GM21515 (cell line): ENCODE measurements at regions not wholly inside any gene's neighbourhood (a gene's known extent, or its start where the extent isn't known, plus 50 kb on each side); places are given as distances from the start of the nearest gene placed in this dataset.

Experiments
- ATAC-seq: cut with Tn5 transposase; IDR thresholded peaks from one replicate; pipeline ENCODE4 v1.9.1; 2021; ENCODE audit not compliant: unreplicated experiment

DNA sequence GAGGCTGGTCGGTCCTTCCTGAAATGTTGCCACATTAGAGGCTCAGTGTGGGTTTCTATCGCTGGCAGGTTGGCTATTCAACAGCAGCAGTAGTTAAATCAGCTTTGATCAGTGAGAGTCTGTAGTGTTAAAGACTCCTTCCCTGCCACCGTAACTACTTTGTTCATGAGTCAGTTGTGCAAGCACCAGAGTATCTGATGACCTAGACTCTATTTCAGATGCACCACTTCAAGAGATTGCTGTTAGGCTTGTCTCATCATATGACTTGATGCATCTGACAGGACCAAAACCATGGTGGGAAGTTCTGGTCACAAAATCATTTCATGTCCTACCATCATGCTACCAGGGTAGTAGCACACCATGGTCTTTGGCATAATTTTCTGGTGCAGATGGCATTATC is 482.7 kb upstream of the MPDZ start:
- no peak for ATAC-seq

DNA sequence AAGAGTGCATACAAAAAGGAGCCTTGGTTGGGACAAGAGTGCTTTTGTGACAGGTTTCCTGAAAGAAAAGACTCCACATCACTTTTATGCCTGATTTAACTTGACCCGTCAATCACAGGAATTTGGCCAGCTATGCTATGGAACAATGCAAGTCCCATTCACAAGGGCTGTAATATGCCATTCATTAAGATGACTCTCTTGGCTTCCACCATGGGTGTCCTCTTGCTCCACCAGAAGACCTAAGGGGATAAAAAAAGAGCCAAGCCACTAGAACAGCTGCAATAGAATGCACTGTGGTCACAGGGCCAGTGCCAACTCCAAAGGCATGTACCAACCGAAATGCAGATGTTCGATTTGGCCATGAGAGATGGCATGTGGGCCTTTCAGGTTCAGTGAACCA is 480.1 kb upstream of the MPDZ start:
- no peak for ATAC-seq

DNA sequence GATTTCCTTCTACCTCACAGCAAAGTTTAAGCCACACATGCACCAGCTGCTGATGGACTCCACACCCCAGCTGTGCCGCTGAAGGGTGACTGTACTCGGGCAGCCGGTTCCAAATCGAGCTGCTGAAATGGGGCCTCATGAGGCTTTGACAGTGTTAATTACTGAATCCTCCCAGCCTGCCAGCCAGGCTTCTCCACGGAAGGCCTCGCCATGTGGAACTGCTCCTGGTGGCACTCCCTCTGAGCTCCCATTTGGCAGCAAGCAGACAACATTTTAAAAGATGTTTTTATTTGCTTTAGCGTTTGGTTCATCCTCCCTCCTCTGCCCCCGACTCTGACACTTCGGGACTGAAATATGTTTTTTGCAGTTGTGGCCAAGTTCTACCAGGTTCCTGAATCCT is 479.4 kb upstream of the MPDZ start:
- no peak for ATAC-seq

DNA sequence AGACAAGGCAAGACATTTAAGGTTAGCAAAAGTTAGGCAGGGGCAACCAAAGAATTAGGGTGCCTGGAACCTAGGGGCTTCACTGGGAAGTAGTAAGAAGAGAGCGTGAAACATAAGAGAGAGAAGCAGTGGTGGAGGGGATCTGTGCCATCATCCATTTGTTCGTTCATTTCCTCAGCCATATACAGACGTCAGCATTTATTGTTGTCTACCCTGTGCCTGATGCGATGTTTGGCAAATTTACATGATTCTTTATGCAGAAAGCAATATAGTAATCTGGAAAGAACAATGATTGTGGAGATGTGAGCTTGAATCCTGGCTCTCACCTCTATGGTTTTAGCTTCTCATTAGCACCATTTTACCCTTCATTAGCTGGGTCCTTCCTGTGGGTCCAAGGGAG is 477.5 kb upstream of the MPDZ start:
- no peak for ATAC-seq

DNA sequence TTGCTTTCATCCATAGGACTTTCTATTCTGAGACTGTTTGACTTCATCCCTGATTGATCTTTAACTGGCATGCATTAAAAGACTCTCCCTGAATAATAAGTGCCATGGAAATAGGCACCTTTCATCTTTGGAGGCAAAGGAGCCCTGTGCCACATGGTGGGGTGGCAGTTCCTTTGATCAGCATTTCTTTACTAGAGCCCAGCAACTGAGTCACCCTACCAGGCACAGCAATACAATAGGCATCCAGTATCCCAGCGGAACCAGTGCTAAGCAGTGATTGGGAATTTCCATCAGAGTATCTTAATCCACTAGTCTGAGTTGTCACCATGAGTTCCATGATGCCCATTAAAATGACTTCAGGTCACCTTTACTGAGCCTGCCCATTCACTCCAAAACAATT is 476.1 kb upstream of the MPDZ start:
- no peak for ATAC-seq

- no peak for ATAC-seq
Observed at GRCh38 chr9:13750639-13751038, 471.1 kb upstream of the MPDZ start.

GRCh38 chr9:13750061-13750460 is 470.6 kb upstream of the MPDZ start:
- ATAC-seq = no peak

- no peak for ATAC-seq
Observed at GRCh38 chr9:13746876-13747275, 467.4 kb upstream of the MPDZ start.

GRCh38 chr9:13744261-13744901 is 464.9 kb upstream of the MPDZ start:
- ATAC-seq = no peak

- ATAC-seq = no peak
Observed at GRCh38 chr9:13737885-13738284, 458.4 kb upstream of the MPDZ start.

- ATAC-seq = no peak
Observed at GRCh38 chr9:13735181-13735580, 455.7 kb upstream of the MPDZ start.

DNA sequence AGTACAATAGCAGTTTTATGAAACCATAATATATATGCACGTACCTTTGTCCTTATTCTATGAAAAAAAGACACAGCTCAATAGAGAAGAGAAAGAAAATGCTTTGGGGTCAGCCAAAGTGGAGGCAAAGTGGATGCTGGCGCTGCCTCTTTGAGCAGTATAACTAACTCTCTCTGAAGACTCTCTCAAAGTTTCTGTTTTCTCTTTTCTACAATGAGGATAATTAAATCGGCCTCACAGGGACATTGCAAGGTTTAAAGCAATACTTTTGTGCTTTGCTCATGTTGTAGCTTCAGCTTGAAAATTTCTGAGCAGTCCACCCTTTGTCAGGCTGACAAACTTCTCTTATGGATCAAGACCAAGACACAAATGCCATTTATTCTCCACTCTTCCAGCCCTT is 455.1 kb upstream of the MPDZ start:
- ATAC-seq = no peak

- ATAC-seq = no peak
Observed at GRCh38 chr9:13732290-13732689, 452.8 kb upstream of the MPDZ start.

DNA sequence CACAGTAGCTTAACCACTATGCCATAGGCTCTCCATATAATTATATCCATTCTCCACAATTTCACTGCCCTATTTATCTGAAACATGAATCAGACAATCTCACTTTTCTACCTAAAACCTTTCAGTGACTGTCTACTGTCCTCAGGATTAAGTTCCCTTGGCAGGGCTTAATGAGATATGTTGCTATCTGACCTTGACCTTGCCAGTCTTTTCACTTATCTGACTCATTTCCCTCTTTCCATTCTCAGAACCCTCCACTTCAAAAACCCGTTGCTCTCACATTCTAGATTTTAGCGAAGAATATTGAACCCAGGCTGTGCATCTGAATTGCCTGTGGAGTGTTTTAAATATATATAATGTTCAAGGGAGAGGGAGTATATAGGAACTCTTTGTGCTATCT is 452.1 kb upstream of the MPDZ start:
- no peak for ATAC-seq

DNA sequence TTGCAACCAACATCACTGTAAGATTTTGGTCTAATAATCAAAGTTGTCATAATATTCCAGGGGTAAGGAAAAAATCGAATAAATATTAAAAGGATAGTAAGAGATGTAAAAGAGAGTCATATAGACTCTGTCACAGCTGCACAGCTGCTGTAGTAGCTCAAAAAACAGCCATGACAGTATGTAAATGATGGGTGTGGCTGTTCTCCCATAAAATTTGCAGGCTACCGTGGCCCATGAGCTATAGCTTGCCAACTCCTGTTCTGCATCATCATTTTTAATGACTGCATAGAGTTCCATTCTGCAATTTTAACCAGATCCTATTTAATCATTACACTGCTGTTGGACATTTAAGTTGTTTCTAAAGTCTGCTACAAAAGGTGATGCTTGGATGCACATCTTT is 450.5 kb upstream of the MPDZ start:
- no peak for ATAC-seq

DNA sequence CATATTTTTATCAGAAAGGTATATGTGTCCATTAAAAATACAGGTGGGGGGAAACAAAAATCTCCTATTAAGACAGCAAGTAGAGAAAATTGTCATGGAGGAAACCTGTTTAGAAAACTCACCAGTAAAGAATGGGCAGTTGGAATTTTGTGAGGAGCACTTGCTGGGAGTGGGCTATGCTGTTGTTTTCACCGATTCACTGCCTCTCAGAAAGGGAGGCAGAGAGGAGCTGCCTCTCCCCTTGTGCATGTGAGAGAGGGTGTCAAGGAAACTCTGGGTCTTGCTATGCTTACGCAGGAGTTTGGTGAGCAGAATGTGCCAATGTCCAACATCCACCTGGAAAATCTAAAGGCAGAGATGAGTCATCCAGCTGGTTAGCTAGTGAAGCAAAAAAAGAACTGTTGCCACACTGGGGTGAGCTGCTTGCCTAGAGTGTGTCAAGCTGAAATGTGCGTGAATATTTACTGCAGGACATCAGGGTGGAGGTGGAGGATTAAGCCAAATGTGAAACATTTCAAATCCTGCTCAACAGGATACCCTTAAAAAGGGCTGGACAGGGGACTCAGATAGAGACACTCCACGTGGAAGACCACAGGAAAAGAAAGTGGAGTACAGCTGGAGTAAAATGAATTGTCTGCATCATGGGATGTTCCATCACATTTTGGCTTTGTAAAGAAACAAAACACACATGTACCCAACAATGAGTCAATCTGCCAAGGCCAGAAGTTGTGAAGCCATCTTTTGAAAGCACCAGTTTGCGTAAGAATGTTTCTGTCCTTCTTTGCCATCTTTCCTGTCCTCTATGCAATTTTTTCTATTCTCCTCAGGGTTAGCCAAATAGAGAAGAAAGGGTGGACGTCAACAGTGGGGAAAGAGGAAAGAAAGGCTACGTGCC is 449.7 kb upstream of the MPDZ start:
- no peak for ATAC-seq

GRCh38 chr9:13728131-13728530 is 448.6 kb upstream of the MPDZ start:
- ATAC-seq = no peak

GRCh38 chr9:13726746-13727145 is 447.3 kb upstream of the MPDZ start:
- ATAC-seq = no peak

DNA sequence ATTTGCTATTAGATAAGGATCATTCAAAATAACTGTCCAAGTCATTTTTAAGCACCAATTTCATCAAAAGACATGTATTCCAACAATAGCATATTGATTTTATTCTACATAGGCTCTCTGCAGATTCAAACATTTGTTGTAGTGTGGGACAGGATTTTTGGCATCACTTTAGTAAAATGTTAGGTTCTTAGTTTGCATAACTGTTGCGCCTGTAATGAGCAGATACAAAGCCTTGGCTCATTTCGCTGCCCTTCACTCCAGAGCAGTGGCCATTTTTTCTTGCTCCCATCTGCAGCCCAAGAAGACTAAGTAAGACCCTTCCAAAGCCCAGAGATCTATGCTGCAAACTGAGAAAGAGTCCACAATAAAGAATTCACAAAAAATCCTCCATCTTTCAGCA is 446.0 kb upstream of the MPDZ start:
- ATAC-seq = no peak

DNA sequence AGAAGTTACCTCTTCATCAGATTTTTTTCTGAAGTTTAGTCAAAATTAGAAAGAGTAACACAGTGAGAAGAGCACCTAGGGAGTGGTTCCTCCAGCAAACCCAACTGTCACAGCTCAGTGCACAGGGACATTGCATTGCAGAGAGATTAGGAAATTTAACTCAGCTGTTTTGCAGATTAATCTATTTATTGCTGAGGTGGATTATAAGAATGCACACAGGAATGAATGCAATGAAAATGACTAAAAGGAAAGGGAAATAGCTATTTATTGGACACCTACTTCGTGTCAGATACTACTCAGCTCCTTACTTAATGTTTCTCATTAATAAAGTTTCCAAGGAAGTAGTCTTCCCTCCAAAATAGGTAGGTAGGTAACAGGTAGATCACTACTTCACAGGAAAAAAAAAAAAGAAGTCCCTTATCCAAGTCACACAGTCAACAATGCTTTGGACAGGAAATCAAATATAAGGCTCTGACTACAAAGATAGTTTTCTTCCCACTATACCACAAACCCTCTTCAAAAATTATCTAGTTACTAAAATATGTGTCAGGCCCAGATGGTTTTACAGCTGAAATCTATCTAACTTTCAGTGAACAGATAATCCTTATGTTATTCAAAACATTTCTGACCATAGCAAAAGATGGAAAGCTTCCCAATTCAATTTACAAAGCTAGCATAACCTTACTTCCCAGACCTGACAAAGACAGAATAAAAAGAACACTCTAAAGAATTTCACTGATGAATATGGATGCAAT is 442.2 kb upstream of the MPDZ start:
- no peak for ATAC-seq

DNA sequence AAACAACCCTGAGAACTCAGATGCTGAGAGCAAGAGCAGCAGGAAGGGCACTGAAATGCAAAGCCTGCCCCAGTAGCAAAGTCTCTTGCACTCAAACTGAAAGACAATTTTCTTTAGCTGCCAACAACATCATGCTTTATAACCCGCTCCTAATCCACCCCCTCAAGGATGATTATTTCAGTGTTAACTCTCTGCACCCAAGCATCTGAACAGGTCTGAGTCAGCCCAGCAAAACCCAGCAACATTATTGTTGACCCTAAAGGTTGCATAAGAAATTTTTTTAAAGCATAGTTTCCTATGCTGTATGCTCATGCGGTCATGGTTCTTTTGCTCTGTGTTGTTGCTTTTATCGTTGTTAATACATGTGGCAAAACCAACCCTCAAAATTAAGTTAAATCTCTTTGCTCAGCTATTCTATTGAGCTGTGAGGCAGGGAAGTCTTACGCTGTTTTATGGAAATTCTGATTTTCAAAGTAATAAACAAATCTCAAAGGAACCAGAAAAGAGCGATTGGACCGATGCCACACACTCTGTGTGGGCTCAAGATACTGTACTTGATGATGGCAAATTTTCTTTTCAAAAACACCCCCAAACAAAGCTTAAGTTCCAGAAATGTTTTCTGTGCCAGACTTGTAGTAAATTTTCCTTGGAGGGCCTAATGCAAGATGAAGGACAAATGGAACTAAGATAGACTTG is 440.6 kb upstream of the MPDZ start:
- ATAC-seq = no peak
